Urinary bladder (tissue), 3 donors: ENCODE measurements at regions not wholly inside any gene's neighbourhood (a gene's known extent, or its start where the extent isn't known, plus 50 kb on each side); places are given as distances from the start of the nearest gene placed in this dataset.

Experiments
- DNase-seq: peaks from one replicate; pipeline ENCODE4 v3.0.0-alpha.2; 2015; ENCODE audit errors: extremely low spot score
- H3K27ac ChIP-seq: one replicate; pipeline ENCODE4 v1.5.1; 2013; ENCODE audit warnings: low read depth, mild to moderate bottlenecking, moderate library complexity
- H3K36me3 ChIP-seq: one replicate; pipeline ENCODE4 v1.6.1; 2013; ENCODE audit warnings: mild to moderate bottlenecking, moderate library complexity; ENCODE audit not compliant: insufficient read depth
- H3K4me1 ChIP-seq: one replicate; pipeline ENCODE4 v1.6.1; 2013; ENCODE audit warnings: mild to moderate bottlenecking, moderate library complexity; ENCODE audit not compliant: insufficient read depth
- H3K4me3 ChIP-seq: one replicate; pipeline ENCODE4 v1.5.1; 2013; ENCODE audit warnings: low read depth, low read length
- WGBS: extraction: QIAGEN DNeasy Blood & Tissue Kit; methylation state at CpG from one replicate; pipeline ENCODE4 v1.1.7; 2013; 5-methylcytosine and 5-hydroxymethylcytosine counted together
- donor health status: healthy with polysubstance abuse.
- donor health status: healthy.

GRCh38 chr18:24843123-24843522 lies 382.7 kb downstream of the HRH4 start:
- DNase-seq: no peak
- WGBS: 93% methylated on average over 1 of the region's 1 CpG
- H3K27ac ChIP-seq: no peak overlapping the region
- H3K36me3 ChIP-seq: no peaks in the 10 kb centered on the region
- no peaks in the 10 kb centered on the region for H3K4me1 ChIP-seq
- H3K4me3 ChIP-seq: no peak overlapping the region

- DNase-seq: no peak
- no peak overlapping the region for H3K27ac ChIP-seq
- H3K36me3 ChIP-seq: no peaks in the 10 kb centered on the region
- no peaks in the 10 kb centered on the region for H3K4me1 ChIP-seq
- no peak overlapping the region for H3K4me3 ChIP-seq
- WGBS: 87% methylated on average over 2 of the region's 2 CpGs
Measured at GRCh38 chr18:24846138-24846537, 385.7 kb downstream of the HRH4 start.

- Histone ChIP-seq H3K27ac (no peak overlapping the region), H3K4me1 (no peaks in the 10 kb centered on the region), H3K4me3 (no peak overlapping the region), H3K36me3 (no peaks in the 10 kb centered on the region)
- no peak for DNase-seq
- WGBS: 84% methylated on average over 7 of the region's 7 CpGs
Measured at GRCh38 chr18:24850532-24850931, 390.1 kb downstream of the HRH4 start.

DNA sequence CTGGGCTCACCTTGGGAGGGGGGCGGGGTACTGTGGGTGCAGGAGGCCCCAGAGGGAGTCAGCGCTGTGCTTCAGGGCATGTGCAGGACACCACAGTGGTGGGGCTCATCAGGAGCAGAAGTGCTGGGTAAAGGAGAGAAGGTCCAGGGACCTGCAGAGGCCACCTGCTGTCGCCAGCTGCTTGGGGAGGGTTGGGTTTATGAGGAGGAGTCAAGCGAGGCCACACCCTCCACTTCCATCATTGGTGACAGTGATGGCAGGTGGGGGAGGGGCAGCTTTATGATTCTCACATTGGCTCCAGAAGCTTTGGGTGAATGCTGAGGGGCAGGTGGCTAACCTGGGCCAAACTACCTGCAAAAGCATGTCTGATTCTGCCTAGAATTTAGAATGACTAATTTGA lies 392.6 kb downstream of the HRH4 start:
- no peak overlapping the region for H3K4me3 ChIP-seq
- whole genome bisulfite sequencing: 93% methylated on average over 4 of the region's 4 CpGs
- H3K27ac ChIP-seq: no peak overlapping the region
- no peaks in the 10 kb centered on the region for H3K4me1 ChIP-seq
- DNase-seq: no peak
- H3K36me3 ChIP-seq: no peaks in the 10 kb centered on the region

DNA sequence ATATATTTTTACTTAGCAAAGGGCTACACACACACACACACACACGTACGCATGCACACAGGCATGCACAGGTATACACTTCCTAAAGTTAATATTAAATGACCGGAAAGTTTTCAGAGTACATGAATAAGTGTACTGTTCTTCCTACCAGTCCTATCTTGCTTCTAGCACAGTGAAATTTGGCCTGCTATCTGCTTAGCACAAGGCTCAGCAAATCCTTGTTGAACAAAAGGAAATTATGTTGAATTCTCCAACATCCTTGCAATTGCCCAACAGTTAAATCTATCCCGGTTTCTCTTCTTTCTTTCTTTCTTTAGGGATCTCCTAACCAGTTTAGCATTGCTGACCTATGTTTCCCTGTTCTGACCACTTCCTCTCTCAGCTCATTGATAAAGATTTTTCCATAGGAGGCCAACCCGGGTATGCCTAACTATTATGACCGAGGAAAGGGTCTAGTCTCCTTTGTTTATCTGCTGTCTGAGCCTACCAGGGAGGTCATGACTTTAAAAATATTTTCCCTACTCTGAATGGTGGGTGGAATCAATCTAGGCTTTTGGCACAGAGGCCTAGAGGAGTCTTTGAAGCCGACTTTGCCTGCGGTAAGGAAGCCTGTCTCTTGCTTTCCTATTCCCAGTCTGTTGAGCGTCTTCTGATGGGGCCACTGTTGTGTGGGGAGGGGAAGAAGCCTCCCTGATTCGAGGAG lies 400.7 kb downstream of the HRH4 start:
- no peak for DNase-seq
- no peaks in the 10 kb centered on the region for H3K4me1 ChIP-seq
- no peak overlapping the region for H3K4me3 ChIP-seq
- H3K36me3 ChIP-seq: no peaks in the 10 kb centered on the region
- no peak overlapping the region for H3K27ac ChIP-seq
- WGBS: 68% methylated on average over 10 of the region's 10 CpGs

DNA sequence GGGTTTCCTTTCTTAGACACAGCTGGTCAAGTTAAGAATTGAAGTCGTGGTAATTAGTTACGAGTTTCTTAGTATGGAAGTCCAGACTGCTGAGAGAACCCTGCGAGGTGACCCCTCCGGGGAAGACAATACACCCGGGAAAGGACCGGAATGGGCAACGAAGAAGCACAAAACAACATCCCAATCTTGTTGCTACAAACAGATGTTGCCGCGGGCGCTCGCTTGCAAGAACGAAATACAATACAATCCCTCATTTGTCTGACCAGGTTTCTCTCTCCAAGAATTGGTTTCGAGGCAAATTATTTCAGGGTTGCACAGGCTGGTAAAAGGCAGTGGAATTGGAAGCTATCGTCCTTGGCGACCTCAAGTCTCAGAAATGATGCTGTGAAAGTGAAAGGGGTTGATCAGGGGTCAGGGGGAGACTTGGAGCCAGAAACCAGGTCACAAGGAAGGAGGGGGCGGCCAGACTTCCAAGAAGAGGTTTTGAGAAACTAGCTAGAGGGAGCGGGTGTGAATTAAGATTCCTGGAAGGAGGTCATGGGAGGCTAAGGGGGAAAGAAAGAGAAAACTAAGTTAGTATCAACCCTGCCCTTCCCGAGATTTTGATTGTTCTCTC lies 401.9 kb downstream of the HRH4 start:
- no peak for DNase-seq
- no peak overlapping the region for H3K27ac ChIP-seq
- no peaks in the 10 kb centered on the region for H3K4me1 ChIP-seq
- no peak overlapping the region for H3K4me3 ChIP-seq
- H3K36me3 ChIP-seq: no peaks in the 10 kb centered on the region
- 86% methylated on average over 18 of the region's 18 CpGs for WGBS

DNA sequence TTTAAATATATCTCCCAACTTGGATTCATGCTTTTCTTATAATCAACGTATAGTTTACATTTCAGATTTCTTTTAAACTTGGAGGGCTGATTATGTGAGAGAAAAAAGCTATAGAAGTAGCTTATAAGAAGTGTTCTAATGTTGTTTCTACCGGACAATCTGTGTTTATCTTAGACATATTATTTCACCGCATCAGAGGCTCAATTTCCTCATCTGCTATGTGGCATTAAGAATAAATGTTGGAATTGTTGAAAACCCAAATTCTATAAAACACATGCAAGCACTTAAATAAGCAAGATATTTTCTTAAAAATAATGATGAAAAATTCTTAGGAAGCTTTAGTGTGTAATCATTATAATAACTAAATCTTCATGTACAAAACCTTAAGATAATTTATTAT lies 407.9 kb downstream of the HRH4 start:
- no peaks in the 10 kb centered on the region for H3K36me3 ChIP-seq
- no peak overlapping the region for H3K27ac ChIP-seq
- DNase-seq: no peak
- H3K4me1 ChIP-seq: no peaks in the 10 kb centered on the region
- WGBS: 27% methylated on average over 3 of the region's 3 CpGs
- H3K4me3 ChIP-seq: no peak overlapping the region

GRCh38 chr18:24868760-24869237 lies 408.4 kb downstream of the HRH4 start:
- 18% methylated on average over 4 of the region's 4 CpGs for WGBS
- Histone ChIP-seq H3K4me1 (no peaks in the 10 kb centered on the region), H3K4me3 (no peak overlapping the region), H3K27ac (no peak overlapping the region), H3K36me3 (no peaks in the 10 kb centered on the region)
- peak; percentile 7 for DNase-seq

DNA sequence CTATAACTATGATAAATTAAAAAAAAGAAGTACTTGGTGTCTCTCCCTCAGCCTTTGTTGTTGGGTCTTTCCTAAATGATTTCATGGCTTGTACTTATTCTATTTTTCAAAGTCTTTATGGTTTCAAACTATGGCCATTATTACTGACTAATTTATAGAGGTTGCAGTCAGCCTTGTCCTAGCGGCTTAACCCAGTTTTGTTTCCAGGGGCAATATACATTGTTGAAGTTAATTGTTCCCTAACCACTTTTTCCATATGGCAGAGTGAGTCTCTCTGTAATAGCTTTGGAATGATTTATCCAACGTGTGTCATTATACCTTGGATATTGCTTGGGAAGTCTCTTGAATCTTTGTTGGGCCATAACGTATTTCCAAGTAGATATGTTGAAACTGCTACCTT lies 408.8 kb downstream of the HRH4 start:
- WGBS: 60% methylated on average over 3 of the region's 3 CpGs
- Histone ChIP-seq H3K36me3 (no peaks in the 10 kb centered on the region), H3K4me3 (no peak overlapping the region), H3K4me1 (no peaks in the 10 kb centered on the region), H3K27ac (no peak overlapping the region)
- DNase-seq: no peak

DNA sequence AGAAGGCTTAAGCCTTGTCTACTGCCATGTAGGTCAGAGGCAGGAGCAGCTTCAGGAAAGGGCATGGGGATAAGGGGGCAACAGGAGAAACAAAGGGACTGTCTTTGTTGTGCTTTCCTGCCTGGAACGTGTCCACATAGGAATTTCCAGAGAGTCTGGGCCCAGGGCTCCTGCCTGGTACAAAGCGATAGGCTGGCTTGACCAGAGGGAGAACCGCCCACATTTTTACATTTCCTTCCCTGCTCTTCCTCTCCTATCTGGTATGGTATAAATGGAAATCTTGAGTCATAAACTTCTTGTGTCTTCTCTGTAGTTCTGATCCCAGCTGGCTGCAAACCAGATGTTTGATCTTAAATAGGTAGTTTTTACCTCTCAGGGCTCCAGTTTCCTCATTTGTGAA lies 414.8 kb downstream of the HRH4 start:
- DNase-seq: no peak
- WGBS: 85% methylated on average over 3 of the region's 3 CpGs
- H3K27ac ChIP-seq: no peak overlapping the region
- no peaks in the 10 kb centered on the region for H3K4me1 ChIP-seq
- H3K36me3 ChIP-seq: no peaks in the 10 kb centered on the region
- no peak overlapping the region for H3K4me3 ChIP-seq

DNA sequence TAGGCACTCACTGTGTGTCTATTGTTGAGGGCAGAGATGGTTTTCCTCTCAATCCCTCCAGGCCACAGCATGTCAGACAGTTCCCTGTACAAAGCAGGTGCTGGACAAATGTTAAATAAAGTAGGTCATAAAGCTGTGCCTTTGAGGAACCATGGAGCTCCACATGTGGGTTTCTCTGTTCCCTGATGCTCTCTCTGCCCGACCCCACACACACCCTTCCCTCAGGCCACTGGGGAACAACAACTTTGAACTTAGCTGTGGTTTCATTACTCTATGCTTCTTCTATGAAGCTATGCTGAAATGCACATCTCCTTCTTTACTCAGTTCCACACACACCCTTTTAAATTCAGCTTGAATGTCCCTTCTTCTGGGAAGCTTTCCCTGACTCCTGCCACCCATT lies 415.3 kb downstream of the HRH4 start:
- DNase-seq: no peak
- WGBS: 69% methylated on average over 1 of the region's 1 CpG
- Histone ChIP-seq H3K4me1 (no peaks in the 10 kb centered on the region), H3K4me3 (no peak overlapping the region), H3K36me3 (no peaks in the 10 kb centered on the region), H3K27ac (no peak overlapping the region)

DNA sequence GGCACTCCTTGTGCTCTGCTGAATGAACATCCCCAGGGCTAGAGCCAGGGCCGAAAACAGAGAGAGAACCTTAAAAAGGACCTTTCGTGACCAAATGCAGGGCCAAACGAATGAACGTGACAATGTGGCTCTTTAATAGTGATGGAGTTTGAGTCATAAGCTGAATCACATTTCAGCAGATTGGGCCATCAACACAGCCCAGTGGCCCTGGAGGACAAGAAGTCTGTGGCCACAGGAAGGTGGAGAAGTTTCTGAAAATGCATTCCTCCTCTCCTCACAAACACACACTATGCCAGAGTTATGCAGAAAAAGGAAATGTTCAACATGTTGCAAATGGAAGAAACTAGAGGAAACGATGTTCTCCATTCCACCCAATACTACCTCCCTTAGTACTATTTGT lies 415.8 kb downstream of the HRH4 start:
- no peak overlapping the region for H3K4me3 ChIP-seq
- no peaks in the 10 kb centered on the region for H3K4me1 ChIP-seq
- WGBS: 95% methylated on average over 5 of the region's 5 CpGs
- no peak for DNase-seq
- H3K27ac ChIP-seq: no peak overlapping the region
- no peaks in the 10 kb centered on the region for H3K36me3 ChIP-seq

- WGBS: 84% methylated on average over 5 of the region's 5 CpGs
- Histone ChIP-seq H3K4me3 (no peak overlapping the region), H3K27ac (no peak overlapping the region), H3K4me1 (no peaks in the 10 kb centered on the region), H3K36me3 (no peaks in the 10 kb centered on the region)
- no peak for DNase-seq
Measured at GRCh38 chr18:24877066-24877465, 416.6 kb downstream of the HRH4 start.

- no peaks in the 10 kb centered on the region for H3K36me3 ChIP-seq
- no peak overlapping the region for H3K27ac ChIP-seq
- no peak overlapping the region for H3K4me3 ChIP-seq
- WGBS: 70% methylated on average over 6 of the region's 6 CpGs
- DNase-seq: no peak
- H3K4me1 ChIP-seq: no peaks in the 10 kb centered on the region
Measured at GRCh38 chr18:24877546-24877945, 417.1 kb downstream of the HRH4 start.
